IPS-NIHi7 (cell line): ENCODE measurements at regions not wholly inside any gene's neighbourhood (a gene's known extent, or its start where the extent isn't known, plus 50 kb on each side); places are given as distances from the start of the nearest gene placed in this dataset.
A peak's percentile ranks its signal among the peaks of the same experiment; 100 is the strongest.

Source experiments
- DNase-seq: peaks from one replicate; pipeline ENCODE4 v3.0.0; 2012; ENCODE audit warnings: mixed read lengths; ENCODE audit errors: extremely low spot score

DNA sequence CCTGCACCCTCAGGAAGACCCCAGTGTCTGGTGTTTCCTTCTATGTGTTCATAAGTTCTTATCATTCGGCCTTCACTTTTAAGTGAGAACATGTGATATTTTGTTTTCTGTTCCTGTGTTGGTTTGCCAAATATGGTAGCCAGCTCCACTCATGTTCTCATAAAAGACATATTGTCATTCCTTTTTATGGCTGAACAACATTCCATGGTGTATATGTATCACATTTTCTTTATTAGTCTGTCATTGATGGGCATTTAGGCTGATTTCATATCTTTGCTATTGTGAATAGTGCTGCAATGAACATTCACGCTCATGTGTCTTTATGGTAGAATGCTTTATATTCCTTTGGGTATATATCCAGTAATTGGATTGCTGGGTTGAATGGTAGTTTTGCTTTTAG, 645.1 kb downstream of the SLC16A7 start:
- DNase-seq, result no peak

DNA sequence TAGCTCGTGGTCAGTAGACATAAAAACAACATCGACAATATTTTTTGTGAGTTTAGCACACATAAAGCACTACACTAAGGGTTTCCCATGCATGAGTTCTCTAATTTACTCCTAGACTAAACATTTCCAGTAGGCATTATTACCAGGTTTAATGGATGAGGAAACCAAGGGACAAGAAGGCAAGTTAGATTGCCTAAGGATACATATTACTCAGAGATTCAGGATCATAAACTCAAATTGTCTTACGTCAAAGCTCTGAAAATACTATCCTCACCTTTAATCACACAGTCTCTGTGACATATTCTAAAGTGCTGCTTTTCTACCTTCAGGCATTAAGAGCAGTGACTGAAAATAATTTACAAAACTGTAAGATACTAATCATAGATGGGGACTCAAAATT, 655.3 kb downstream of the SLC16A7 start:
- DNase-seq, result no peak

DNA sequence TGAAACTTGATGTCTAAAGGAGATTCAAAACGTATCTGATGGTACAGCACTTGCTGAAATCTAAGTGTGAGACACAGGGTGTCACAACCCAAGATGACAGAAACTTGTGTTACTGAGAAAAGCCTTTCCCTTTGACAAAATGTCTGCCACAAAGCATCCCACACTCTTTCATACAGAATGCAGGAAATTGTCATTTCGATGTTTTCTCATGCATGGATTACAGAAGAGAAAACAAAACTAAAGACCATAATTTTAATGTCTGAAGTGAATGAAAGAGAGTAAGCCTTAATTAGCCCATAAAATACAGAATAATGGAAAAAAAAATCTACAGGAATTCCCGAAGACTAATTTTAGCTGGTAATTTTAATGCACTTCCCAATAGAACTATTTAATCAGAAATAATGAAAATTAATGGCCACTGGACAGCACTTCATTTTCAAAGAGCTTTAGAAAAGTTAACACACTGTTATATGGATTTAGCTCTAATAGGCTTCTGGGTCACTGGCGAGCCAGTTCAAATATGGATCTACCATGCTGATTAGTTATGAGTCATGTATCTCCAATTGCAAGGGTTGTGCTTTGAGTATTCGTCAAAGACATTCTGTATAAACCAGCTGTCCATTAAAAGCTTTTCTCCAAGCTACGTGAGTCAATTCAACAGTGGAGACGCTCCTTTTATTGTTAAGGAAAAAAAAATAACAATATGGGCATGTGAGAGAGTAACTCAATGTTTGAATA, 656.7 kb downstream of the SLC16A7 start:
- DNase-seq, result no peak

DNA sequence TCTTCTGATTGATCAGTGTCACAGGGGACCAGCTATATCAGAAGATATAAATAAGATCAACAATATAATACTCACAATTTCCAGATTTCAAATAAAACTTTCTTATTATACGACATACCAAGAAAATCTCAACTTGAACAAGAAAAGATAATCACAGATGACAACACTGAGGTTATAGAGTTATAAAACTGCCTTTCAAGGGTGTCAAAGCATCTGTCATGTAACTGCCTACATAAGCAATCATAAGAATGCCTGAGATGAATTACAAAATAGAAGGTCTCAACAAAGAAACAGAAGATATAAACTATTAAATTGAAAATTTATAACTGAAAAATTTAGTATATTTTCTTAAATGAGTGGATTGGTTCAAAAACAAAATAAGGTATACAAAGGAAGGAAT, 659.2 kb downstream of the SLC16A7 start:
- no peak for DNase-seq

- peak; percentile 14 for DNase-seq
These were observed 661.2 kb downstream of the SLC16A7 start for GRCh38 chr12:60257063-60257462.

- DNase-seq, result no peak
These were observed 663.4 kb downstream of the SLC16A7 start for GRCh38 chr12:60259225-60259624.

- DNase-seq, result no peak
These were observed 666.5 kb downstream of the SLC16A7 start for GRCh38 chr12:60262378-60262777.

DNA sequence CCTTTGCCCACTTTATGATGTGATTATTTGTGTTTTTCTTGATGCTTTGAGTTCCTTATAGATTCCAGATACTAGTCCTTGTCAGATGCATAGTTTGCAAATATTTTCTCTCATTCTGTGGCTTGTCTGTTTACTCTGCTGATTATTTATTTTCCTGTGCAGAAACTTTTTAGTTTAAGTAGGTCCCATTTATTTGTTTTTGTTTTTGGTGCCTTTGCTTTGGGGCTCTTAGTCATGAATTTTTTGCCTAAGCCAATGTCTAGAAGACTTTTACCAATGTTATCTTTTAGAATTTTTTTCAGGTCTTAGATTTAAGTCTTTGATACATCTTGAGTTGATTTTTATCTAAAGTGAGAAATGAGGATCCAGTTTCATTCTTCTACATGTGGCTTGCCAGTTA, 667.3 kb downstream of the SLC16A7 start:
- DNase-seq, result no peak

GRCh38 chr12:60263836-60264493, 668.1 kb downstream of the SLC16A7 start:
- DNase-seq, result no peak

DNA sequence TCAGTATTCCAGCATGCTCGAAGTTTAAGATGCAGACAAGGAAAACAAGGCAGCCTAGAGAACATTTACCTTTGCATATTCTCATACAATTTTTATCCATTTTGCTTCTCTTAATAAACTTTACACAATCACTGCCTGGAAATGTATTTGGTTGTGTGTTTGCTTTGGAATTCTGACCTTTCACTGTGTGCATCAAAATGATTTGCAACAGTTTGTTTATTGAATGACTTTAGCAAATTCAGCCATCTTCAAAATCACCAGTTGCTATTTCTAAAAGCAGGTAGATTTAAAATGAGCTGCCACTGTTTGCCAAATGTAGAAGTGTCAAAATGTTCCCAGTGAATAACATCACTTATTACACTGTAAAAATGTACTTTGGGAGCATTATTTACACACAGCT, 669.9 kb downstream of the SLC16A7 start:
- DNase-seq, result no peak

- DNase-seq, result no peak
These were observed 670.6 kb downstream of the SLC16A7 start for GRCh38 chr12:60266381-60266852.

DNA sequence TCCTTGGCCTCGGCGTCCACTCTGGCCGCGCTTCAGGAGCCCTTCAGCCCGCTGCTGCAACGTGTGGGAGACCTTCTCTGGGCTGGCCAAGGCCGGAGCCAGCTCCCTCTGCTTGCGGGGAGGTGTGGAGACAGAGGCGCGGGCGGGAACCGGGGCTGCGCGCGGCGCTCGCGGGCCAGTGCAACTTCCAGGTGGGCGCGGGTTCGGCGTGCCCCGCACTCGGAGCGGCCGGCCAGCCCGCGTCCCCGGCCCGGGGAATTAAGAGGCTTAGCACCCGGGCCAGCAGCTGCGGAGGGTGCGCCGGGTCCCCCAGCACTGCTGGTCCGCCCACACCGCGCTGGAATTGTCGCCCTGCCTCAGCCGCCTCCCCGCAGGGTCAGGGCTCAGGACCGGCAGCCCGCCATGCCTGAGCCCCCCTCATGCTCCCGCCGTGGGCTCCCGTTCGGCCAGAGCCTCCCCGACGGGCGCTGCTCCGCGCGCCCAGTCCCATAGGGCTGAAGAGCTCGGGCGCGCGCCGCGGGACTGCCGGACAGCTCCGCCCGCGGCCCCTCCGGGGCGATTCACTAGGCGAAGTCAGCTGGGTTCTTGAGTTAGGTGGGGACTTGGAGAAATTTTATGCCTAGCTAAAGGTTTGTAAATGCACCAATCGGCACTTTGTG, 673.9 kb downstream of the SLC16A7 start:
- no peak for DNase-seq

GRCh38 chr12:60271816-60272215, 676.0 kb downstream of the SLC16A7 start:
- no peak for DNase-seq

DNA sequence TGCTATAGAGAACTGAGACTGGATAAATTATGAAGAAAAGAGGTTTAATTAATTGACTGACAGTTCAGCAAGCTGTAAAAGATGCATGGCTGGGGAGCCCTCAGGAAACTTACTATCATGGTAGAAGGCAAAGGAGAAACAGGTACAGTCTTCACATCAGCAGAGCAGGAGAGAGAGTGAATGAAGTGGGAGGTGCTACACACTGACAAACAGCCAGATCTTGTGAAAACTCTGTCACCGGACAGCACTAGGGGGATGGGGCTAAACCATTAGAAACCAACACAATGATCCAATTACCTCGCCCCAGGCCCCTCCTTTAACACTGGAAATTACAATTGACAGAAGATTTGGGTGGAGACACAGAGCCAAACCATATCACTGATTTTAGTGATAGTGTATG, 682.4 kb downstream of the SLC16A7 start:
- DNase-seq, result no peak

GRCh38 chr12:60279221-60279620, 683.4 kb downstream of the SLC16A7 start:
- no peak for DNase-seq

DNA sequence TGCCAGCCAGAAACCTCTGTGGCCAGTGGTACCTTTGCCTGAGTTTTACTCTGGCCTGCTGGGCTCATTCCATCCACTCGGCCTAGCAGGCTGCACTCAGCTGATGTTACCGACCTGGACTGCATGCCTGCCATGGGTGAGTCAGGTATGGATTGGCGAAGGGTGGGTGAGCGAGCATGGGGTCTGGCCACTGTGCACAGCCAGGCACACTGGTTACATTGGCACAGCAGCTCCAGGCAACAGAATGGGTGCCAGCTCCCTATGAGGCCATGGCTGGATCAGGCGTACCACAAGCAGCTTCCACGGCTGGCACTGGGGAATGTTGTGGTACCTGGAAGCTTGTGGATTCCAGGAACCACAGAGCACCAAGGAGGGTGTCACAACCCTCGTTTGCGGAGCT, 685.7 kb downstream of the SLC16A7 start:
- DNase-seq, result no peak

GRCh38 chr12:60290532-60290931, 694.7 kb downstream of the SLC16A7 start:
- no peak for DNase-seq

- no peak for DNase-seq
These were observed 712.6 kb downstream of the SLC16A7 start for GRCh38 chr12:60308366-60308991.

DNA sequence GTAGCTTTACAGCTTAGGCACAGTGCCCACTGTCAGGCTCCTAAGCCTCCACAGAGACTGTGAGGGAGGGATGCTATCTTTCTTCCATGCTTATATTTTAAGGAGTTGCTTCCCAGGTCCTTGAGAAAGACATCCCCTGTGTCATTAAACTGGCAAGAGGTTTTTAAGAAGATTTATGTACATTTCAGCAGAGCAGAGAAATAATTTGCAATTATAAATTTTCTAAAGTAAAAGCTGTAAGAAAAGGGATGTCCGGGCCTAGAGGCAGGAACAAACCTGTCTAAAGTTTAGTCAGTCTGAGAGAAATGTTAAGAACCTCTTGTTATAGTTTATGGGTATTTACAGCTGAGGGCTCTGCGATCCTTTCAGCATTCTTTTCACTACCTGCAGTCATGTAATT, 716.1 kb downstream of the SLC16A7 start:
- no peak for DNase-seq

GRCh38 chr12:60317361-60317760, 721.5 kb downstream of the SLC16A7 start:
- no peak for DNase-seq

- no peak for DNase-seq
These were observed 728.9 kb downstream of the SLC16A7 start for GRCh38 chr12:60324746-60325145.

GRCh38 chr12:60333461-60333860, 737.6 kb downstream of the SLC16A7 start:
- no peak for DNase-seq
